Activated CD8-positive, alpha-beta T cell treated with anti-CD3 and anti-CD28 coated beads for 36 hours (primary cell): ENCODE measurements at regions not wholly inside any gene's neighbourhood (a gene's known extent, or its start where the extent isn't known, plus 50 kb on each side); places are given as distances from the start of the nearest gene placed in this dataset.

Experiments
- ATAC-seq: fragments of 200-7000 bp; cut with Tn5 transposase; one replicate; pipeline ENCODE4 v1.10.0; 2021; ENCODE audit warnings: mild to moderate bottlenecking, moderate library complexity
- CTCF ChIA-PET: fragments of 350-600 bp; sonication (Branson Sonifier 250); formaldehyde crosslinking; loops from one replicate; lab custom pipeline; 2021; ENCODE audit warnings: antibody characterized with exemption; lab: Charles Lee
- POLR2A ChIA-PET: fragments of 350-600 bp; sonication (Branson Sonifier 250); formaldehyde crosslinking; loops from one replicate; lab custom pipeline; 2021; ENCODE audit warnings: antibody characterized with exemption; lab: Charles Lee
- DNase-seq: peaks from one replicate; pipeline ENCODE4 v3.0.0-alpha.2; 2020
- H3K27ac Mint-ChIP-seq: one replicate; pipeline ENCODE4 v1.8.0; 2021; ENCODE audit warnings: mild to moderate bottlenecking, mixed read lengths
- H3K27me3 Mint-ChIP-seq: one replicate; pipeline ENCODE4 v1.8.0; 2021; ENCODE audit warnings: mixed read lengths
- H3K36me3 Mint-ChIP-seq: one replicate; pipeline ENCODE4 v1.8.0; 2021; ENCODE audit warnings: low read depth, mixed read lengths
- H3K4me1 Mint-ChIP-seq: one replicate; pipeline ENCODE4 v1.8.0; 2021; ENCODE audit warnings: low read depth, mixed read lengths
- H3K4me3 Mint-ChIP-seq: one replicate; pipeline ENCODE4 v1.8.0; 2021; ENCODE audit warnings: mild to moderate bottlenecking, moderate library complexity, mixed read lengths
- H3K9me3 Mint-ChIP-seq: one replicate; pipeline ENCODE4 v1.8.0; 2021; ENCODE audit warnings: mixed read lengths
- CTCF ChIP-seq: fragments of 200-600 bp; IDR thresholded peaks from one replicate; pipeline ENCODE4 v1.8.0; 2022; ENCODE audit warnings: antibody characterized with exemption, mild to moderate bottlenecking
- intact Hi-C: fragments of 100-400 bp; cut with micrococcal nuclease; formaldehyde crosslinking; loops from one replicate; pipeline ENCODE4 v1.10.0; 2022

GRCh38 chr6:44593539-44593944 lies 206.0 kb downstream of the CDC5L start:
- peaks cover 4% of the 10 kb centered on the region for H3K27me3 Mint-ChIP-seq
- peaks cover 3% of the 10 kb centered on the region for H3K4me1 Mint-ChIP-seq
- ChIA-PET CTCF (interaction anchor here (0.7 to 2.7 kb wide), 20 partner anchors 11 to 1334 kb away, joined by 3 to 22 read pairs (median 3); no protein-coding TSS in a partner anchor), POLR2A (no interaction called here)
- intact Hi-C loops: no loop called here
- peak; percentile 89 for DNase-seq
- H3K27ac Mint-ChIP-seq: no peak overlapping the region
- H3K9me3 Mint-ChIP-seq: no peaks in the 10 kb centered on the region
- ATAC-seq: peak; percentile 90
- peak; percentile 85 for TF ChIP-seq CTCF
- H3K36me3 Mint-ChIP-seq: no peaks in the 10 kb centered on the region
- H3K4me3 Mint-ChIP-seq: no peak overlapping the region

- Mint-ChIP-seq H3K36me3 (no peaks in the 10 kb centered on the region), H3K4me1 (peaks cover 3% of the 10 kb centered on the region), H3K27me3 (peaks cover 4% of the 10 kb centered on the region), H3K4me3 (no peak overlapping the region), H3K27ac (no peak overlapping the region), H3K9me3 (no peaks in the 10 kb centered on the region)
- no peak for TF ChIP-seq CTCF
- DNase-seq (no peak), ATAC-seq (no peak)
- ChIA-PET POLR2A (no interaction called here), CTCF (interaction anchor here (0.8 to 2.7 kb wide), 4 partner anchors 10 to 1328 kb away, joined by 3 to 22 read pairs (median 9); no protein-coding TSS in a partner anchor)
- intact Hi-C loops: no loop called here
Measured at GRCh38 chr6:44594481-44594880, 207.0 kb downstream of the CDC5L start.

GRCh38 chr6:44598679-44599078 lies 211.2 kb downstream of the CDC5L start:
- ChIA-PET POLR2A (interaction anchor here (1.2 kb wide), 1 partner anchor 32 kb away, joined by 3 read pairs; no protein-coding TSS in a partner anchor), CTCF (interaction anchor here (0.9 to 1.6 kb wide), 2 partner anchors 123 to 129 kb away, joined by 3 to 6 read pairs; no protein-coding TSS in a partner anchor)
- ATAC-seq: no peak
- intact Hi-C loops: no loop called here
- no peak overlapping the region for H3K27ac Mint-ChIP-seq
- H3K4me3 Mint-ChIP-seq: no peak overlapping the region
- H3K9me3 Mint-ChIP-seq: no peaks in the 10 kb centered on the region
- DNase-seq: no peak
- H3K27me3 Mint-ChIP-seq: peaks cover 4% of the 10 kb centered on the region
- TF ChIP-seq CTCF: no peak
- no peaks in the 10 kb centered on the region for H3K4me1 Mint-ChIP-seq
- H3K36me3 Mint-ChIP-seq: no peaks in the 10 kb centered on the region

- ATAC-seq: no peak
- no peaks in the 10 kb centered on the region for H3K36me3 Mint-ChIP-seq
- H3K27ac Mint-ChIP-seq: no peak overlapping the region
- ChIA-PET CTCF (interaction anchor here (0.6 to 1.1 kb wide), 4 partner anchors 124 to 1967 kb away, joined by 3 to 4 read pairs (median 3); no protein-coding TSS in a partner anchor), POLR2A (no interaction called here)
- no peak for DNase-seq
- no peak overlapping the region for H3K4me3 Mint-ChIP-seq
- no peaks in the 10 kb centered on the region for H3K9me3 Mint-ChIP-seq
- peaks cover 4% of the 10 kb centered on the region for H3K27me3 Mint-ChIP-seq
- no peak for TF ChIP-seq CTCF
- intact Hi-C loops: no loop called here
- no peaks in the 10 kb centered on the region for H3K4me1 Mint-ChIP-seq
Measured at GRCh38 chr6:44599672-44600071, 212.2 kb downstream of the CDC5L start.

- ChIA-PET CTCF (no interaction called here), POLR2A (no interaction called here)
- no peak for DNase-seq
- peaks cover 3% of the 10 kb centered on the region for H3K27me3 Mint-ChIP-seq
- ATAC-seq: no peak
- H3K4me1 Mint-ChIP-seq: no peaks in the 10 kb centered on the region
- H3K4me3 Mint-ChIP-seq: no peak overlapping the region
- TF ChIP-seq CTCF: no peak
- no peaks in the 10 kb centered on the region for H3K9me3 Mint-ChIP-seq
- H3K36me3 Mint-ChIP-seq: no peaks in the 10 kb centered on the region
- intact Hi-C loops: no loop called here
- H3K27ac Mint-ChIP-seq: no peak overlapping the region
Measured at GRCh38 chr6:44603044-44603686, 215.7 kb downstream of the CDC5L start.
